Thyroid gland (tissue), 4 donors: ENCODE measurements at regions not wholly inside any gene's neighbourhood (a gene's known extent, or its start where the extent isn't known, plus 50 kb on each side); places are given as distances from the start of the nearest gene placed in this dataset.

Experiments used
- DNase-seq, 2 donors: peaks; one replicate each; pipeline ENCODE4 v3.0.0-alpha.2; 2019
- H3K27ac ChIP-seq, 3 donors: fragments of 200-600 bp; sonication (generic); 1 replicate in 2 of 3; 2 replicates in 1 of 3; pipeline ENCODE4 v1.5.1; 2016 to 2019; ENCODE audit warnings: mild to moderate bottlenecking in 1 of 3, moderate library complexity in 1 of 3
- H3K27me3 ChIP-seq: fragments of 200-600 bp; sonication (generic); one replicate; pipeline ENCODE4 v1.5.1; 2019
- H3K36me3 ChIP-seq, 2 donors: fragments of 200-600 bp; sonication (generic); one replicate each; pipeline ENCODE4 v1.5.1; 2016 to 2019
- H3K4me1 ChIP-seq, 2 donors: fragments of 200-600 bp; sonication (generic); one replicate each; pipeline ENCODE4 v1.5.1; 2017 to 2019
- H3K4me3 ChIP-seq, 3 donors: fragments of 200-600 bp; sonication (generic); replicated peaks in 1 of 3; 1 replicate in 2 of 3; 2 replicates in 1 of 3; pipeline ENCODE4 v1.5.1; 2016; ENCODE audit warnings: mild to moderate bottlenecking in 1 of 3
- H3K9me3 ChIP-seq: fragments of 200-600 bp; sonication (generic); one replicate; pipeline ENCODE4 v1.5.1; 2017
- CTCF ChIP-seq, 6 experiments: fragments of 200-600 bp in 3 of 6; fragments of 450-650 bp in 3 of 6; sonication (generic) in 3 of 6; IDR thresholded peaks; one replicate each; pipeline ENCODE4 v1.5.1; 2016 to 2019; ENCODE audit warnings: antibody characterized with exemption in 6 of 6, mild to moderate bottlenecking in 2 of 6, inconsistent platforms in 1 of 6, moderate library complexity in 1 of 6
- POLR2A ChIP-seq, 2 donors: fragments of 450-650 bp; IDR thresholded peaks; one replicate each; pipeline ENCODE4 v1.6.1; 2017; ENCODE audit warnings: antibody characterized with exemption in 2 of 2, mild to moderate bottlenecking in 2 of 2, moderate library complexity in 1 of 2
- WGBS, 2 donors: methylation state at CpG; one replicate each; pipeline ENCODE4 v1.1.5; 2017; 5-methylcytosine and 5-hydroxymethylcytosine counted together
- intact Hi-C: fragments of 100-400 bp; cut with DNase I; formaldehyde crosslinking; loops from one replicate; pipeline ENCODE4 v1.15.1; 2023

- intact Hi-C loops = no loop called here
- H3K36me3 ChIP-seq = no peaks in the 10 kb centered on the region
- TF ChIP-seq CTCF (IDR thresholded peaks at IDR 0.05) (no peak), POLR2A (IDR thresholded peaks at IDR 0.05) (no peak)
- H3K9me3 ChIP-seq = no peaks in the 10 kb centered on the region
- H3K27ac ChIP-seq = no peak overlapping the region
- DNase-seq = no peak
- no peak overlapping the region for H3K4me3 ChIP-seq
- WGBS, 2 donors = 94 to 95% methylated on average over 4 of the region's 4 CpGs
- no peaks in the 10 kb centered on the region for H3K4me1 ChIP-seq
- H3K27me3 ChIP-seq = no peaks in the 10 kb centered on the region
Observed at GRCh38 chr4:11506194-11506593, 77.5 kb upstream of the HS3ST1 start.

GRCh38 chr4:11505221-11505971 lies 76.7 kb upstream of the HS3ST1 start:
- H3K4me1 ChIP-seq = no peaks in the 10 kb centered on the region
- no peak for DNase-seq
- WGBS, 2 donors = 59 to 71% methylated on average over 5 of the region's 5 CpGs
- H3K9me3 ChIP-seq = no peaks in the 10 kb centered on the region
- intact Hi-C loops = no loop called here
- TF ChIP-seq CTCF (IDR thresholded peaks at IDR 0.05) (no peak), POLR2A (IDR thresholded peaks at IDR 0.05) (no peak)
- H3K27me3 ChIP-seq = no peaks in the 10 kb centered on the region
- no peaks in the 10 kb centered on the region for H3K36me3 ChIP-seq
- H3K27ac ChIP-seq = no peak overlapping the region
- H3K4me3 ChIP-seq = no peak overlapping the region

- no peak for TF ChIP-seq POLR2A (IDR thresholded peaks at IDR 0.05)
- intact Hi-C loops = no loop called here
- no peak overlapping the region for H3K4me3 ChIP-seq
- no peaks in the 10 kb centered on the region for H3K36me3 ChIP-seq
- H3K4me1 ChIP-seq = no peaks in the 10 kb centered on the region
- WGBS, 2 donors = 44 to 53% methylated on average over 3 of the region's 3 CpGs
- peak; percentile 13 to 40 for DNase-seq
- no peak overlapping the region for H3K27ac ChIP-seq
- H3K27me3 ChIP-seq = no peaks in the 10 kb centered on the region
- no peaks in the 10 kb centered on the region for H3K9me3 ChIP-seq
Observed at GRCh38 chr4:11503166-11503565, 74.5 kb upstream of the HS3ST1 start.

- Histone ChIP-seq H3K4me1 (no peaks in the 10 kb centered on the region), H3K9me3 (no peaks in the 10 kb centered on the region), H3K27me3 (no peaks in the 10 kb centered on the region), H3K4me3 (no peak overlapping the region), H3K36me3 (no peaks in the 10 kb centered on the region), H3K27ac (no peak overlapping the region)
- WGBS, 2 donors = 91 to 92% methylated on average over 3 of the region's 3 CpGs
- DNase-seq = no peak
- intact Hi-C loops = no loop called here
- TF ChIP-seq POLR2A (IDR thresholded peaks at IDR 0.05) (no peak), CTCF (IDR thresholded peaks at IDR 0.05) (no peak)
Observed at GRCh38 chr4:11497972-11498371, 69.3 kb upstream of the HS3ST1 start.

- Histone ChIP-seq H3K27me3 (no peaks in the 10 kb centered on the region), H3K36me3 (no peaks in the 10 kb centered on the region), H3K27ac (no peak overlapping the region), H3K4me1 (no peaks in the 10 kb centered on the region), H3K9me3 (no peaks in the 10 kb centered on the region), H3K4me3 (no peak overlapping the region)
- no peak for DNase-seq
- WGBS, 2 donors = 83 to 97% methylated on average over 1 of the region's 1 CpG
- intact Hi-C loops = no loop called here
- TF ChIP-seq POLR2A (IDR thresholded peaks at IDR 0.05) = no peak
- TF ChIP-seq CTCF (IDR thresholded peaks at IDR 0.05) = no peak
Observed at GRCh38 chr4:11497212-11497806, 68.6 kb upstream of the HS3ST1 start.
